ENCODE measurements at regions not wholly inside any gene's neighbourhood (a gene's known extent, or its start where the extent isn't known, plus 50 kb on each side); places are given as distances from the start of the nearest gene placed in this dataset.
"Not testable (repeated sequence)": the region's sequence is repeated elsewhere in the genome, so short reads cannot be mapped to it uniquely, and the experiment has no call there.

DNA sequence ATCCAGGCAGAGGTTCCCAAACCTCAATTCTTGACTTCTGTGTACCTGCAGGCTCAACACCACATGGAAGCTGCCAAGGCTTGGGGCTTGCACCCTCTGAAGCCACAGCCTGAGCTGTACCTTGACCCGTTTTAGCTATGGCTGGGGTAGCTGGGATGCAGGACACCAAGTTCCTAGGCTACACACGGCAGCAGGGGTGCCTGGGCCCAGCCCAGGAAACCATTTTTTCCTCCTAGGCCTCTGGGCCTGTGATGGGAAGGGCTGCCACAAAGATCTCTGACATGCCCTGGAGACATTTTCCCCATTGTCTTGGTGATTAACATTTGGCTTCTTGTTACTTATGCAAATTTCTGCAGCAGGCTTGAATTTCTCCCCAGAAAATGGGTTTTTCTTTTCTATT is 180.6 kb upstream of the CFAP20DC start:
- DNase-seq (ENCODE audit: low read depth, low spot score) = not testable (repeated sequence)

DNA sequence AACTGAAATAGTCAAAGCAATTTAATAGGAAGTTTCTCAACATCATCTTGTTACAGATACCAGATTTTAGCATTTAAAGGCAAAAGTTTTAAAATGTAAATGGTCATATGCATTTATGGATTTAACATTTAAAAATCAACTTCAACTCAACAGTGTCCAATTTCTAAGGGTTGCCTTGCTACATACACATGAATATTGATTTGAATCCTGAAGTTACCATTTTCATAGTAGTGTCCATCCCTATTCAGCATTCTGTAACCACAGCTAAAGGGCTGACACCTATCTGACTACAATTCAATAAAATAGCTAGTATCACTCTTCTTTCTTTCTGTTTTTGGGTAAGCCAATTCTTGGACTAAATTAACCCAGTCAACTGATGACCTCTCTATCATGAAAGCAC is 164.0 kb upstream of the CFAP20DC start:
- DNase-seq (ENCODE audit: low read depth, low spot score) = no peak

DNA sequence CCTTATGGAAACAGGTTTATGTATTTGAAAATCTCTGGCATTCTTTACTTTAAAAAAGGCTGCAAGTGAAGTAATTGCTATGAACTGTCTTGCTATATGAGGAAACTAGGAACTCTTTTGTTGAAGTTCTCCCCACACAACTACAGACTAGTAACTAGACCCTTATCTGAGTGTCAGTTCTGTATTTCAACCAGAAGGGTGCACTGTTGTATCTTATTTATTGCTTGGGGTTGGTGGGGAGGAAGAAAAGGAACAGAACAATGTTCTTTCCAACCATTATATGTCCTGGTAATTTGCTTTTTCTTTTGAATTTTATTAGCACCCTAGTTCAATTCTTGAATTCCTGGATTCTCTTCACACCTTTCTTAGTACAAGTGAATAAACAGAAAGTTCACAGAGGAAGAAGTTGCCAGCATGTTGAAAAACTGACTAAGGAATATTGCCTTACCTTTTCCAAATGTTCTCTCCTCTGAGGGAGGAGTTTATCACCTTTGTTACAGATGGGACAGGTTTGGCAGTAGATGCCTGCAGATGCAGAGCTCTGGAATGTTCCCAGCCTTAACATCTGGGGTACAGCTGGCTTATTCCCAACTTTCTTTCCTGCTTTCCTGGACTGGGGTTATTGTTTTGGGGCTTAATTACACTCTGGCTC is 162.4 kb upstream of the CFAP20DC start:
- DNase-seq (ENCODE audit: low read depth, low spot score) = peak; percentile 3

DNA sequence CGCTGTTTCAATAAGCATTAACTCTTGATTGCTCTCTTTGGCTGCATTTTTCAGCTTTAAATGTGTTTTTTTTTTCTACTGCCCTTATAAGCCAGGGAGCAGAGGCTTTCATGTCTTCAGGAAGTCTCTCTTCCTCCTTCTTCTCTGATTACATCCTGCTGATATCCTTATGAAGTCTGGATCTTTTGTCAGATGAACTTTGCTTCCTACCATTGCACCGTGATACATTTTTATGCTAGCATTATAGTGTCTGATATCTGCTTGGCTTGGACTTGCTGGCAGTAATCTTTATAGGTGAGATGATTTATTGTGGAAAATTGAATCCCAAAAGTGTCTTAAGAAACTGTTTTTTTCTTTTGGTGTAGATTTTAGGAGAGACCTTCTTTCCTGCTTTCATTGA is 160.4 kb upstream of the CFAP20DC start:
- DNase-seq (ENCODE audit: low read depth, low spot score) = no peak

DNA sequence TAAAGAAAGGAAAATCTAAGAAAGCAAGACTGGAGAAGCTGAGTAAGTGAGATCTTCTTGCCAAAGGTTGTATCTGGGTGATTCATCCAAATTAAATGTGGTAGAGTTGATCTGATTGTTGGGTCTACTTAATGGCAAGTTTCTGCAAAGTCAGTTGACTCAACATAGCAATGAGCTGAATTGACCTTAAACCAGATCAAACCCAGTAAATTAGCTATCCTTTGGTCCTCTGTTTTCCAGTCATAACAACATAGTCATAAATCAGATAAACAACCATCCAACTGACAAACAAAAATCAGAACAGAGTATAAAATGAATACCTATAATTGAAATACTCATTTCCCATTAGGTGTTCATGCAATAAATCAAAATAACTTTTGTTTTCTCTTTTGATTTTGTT is 142.6 kb upstream of the CFAP20DC start:
- DNase-seq (ENCODE audit: low read depth, low spot score) = no peak

DNA sequence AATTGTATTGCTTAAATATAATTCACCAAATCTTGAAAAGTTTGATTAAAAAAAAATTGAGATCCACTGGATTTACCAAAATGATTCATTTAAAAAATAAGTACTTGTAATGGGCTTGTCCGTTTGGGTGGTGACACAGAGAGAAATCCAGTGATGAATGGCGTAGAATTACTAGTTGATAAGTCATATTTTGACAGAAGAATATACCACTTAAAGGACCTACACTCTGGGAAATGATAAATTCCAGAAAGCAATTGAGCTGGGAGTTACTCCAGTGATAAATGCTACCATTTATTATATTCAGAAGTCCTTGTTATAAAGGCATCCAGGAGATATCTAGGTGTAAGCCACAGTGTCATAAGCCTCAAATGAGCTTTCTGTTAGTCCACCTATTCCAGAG is 141.8 kb upstream of the CFAP20DC start:
- no peak for DNase-seq (ENCODE audit: low read depth, low spot score)

DNA sequence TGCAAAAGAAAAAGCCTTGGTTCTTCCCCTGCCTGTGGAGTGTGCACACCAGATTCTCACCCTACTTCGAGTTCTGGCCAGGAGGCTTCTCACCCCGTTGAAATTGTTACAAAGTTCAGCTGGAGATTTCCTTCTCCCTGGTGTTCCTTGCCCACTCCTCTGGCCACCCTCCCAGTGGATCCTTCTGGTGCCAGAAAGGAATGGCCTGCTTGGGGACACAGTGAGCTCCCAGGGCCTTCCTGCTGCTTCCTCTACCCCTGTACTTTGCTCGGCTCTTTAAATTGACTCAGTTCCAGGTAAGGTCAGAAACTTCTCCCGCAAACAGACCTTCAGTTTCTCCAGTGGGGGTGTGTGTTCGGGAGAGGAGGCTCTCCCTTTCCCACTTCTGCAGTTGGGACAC is 140.1 kb upstream of the CFAP20DC start:
- DNase-seq (ENCODE audit: low read depth, low spot score) = no peak

DNA sequence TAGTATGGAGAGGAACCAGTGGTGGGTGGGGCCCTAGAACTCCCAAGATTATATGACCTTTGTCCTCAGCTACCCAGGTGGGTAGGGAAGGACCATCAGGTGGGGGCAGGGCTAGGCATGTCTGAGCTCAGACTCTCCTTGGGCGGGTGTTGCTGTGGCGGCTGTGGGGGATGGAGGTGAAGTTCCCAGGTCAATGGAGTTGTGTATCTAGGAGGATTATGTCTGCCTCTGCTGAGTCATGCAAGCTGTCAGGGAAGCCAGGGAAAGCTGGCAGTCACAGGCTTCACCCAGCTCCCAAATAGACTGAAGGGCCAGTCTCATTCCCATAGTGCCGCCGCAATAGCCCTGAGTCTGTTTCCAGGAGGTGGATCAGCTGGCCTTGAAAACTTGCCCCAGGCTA is 139.7 kb upstream of the CFAP20DC start:
- no peak for DNase-seq (ENCODE audit: low read depth, low spot score)

DNA sequence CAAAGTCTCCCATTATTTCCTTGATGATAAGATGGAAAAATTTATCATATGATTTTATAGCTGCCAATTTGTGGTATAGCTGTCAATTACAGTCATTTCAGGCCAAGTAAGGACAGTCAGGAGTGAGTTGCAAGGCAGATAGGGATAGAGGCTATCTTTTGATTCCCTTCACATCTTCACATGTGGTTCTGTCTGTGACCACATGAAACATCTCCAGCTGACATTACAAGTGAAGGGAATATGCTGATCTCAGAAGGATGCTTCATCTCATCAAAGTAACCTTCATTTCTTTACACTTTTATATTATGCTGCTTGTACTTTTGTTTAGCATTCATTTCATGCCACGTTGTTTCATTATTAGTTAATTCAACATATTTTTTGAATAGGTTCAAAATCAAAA is 136.9 kb upstream of the CFAP20DC start:
- no peak for DNase-seq (ENCODE audit: low read depth, low spot score)

DNA sequence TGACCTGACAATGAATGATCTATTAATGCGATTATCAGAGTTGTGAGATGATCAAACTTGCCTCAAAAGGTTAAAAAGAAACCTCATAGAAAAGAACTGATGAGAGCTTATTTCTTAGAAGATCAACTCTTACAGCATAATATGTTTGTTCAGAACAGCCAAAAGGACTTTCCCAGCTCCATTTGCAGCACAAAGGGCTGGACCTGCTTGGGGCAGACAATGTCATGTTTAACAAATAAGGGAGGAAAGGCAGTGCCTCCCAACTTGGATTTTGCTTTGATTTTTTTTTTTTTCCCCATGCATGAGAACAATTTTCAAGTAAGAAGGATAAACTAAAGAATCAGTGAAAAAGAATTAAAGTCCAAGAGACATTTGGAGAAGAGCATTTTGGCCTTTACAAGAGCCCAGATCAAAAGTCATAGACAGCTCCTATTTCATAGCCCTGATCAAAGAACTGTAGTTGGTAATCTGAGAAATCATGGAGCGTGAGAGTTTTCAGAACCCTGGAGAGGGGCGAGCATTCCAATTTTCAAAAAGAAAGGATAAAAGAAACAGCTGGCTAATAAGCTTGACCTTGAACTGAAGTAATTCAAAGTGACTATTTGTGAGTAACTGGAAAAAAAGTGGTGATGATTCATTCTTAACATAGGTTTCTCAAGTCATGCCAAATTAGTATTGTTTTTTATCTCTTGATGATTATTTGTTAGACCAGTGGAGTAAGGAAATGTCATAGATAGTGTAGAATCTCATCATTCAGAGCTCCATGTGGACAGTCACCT is 136.0 kb upstream of the CFAP20DC start:
- DNase-seq (ENCODE audit: low read depth, low spot score) = no peak

DNA sequence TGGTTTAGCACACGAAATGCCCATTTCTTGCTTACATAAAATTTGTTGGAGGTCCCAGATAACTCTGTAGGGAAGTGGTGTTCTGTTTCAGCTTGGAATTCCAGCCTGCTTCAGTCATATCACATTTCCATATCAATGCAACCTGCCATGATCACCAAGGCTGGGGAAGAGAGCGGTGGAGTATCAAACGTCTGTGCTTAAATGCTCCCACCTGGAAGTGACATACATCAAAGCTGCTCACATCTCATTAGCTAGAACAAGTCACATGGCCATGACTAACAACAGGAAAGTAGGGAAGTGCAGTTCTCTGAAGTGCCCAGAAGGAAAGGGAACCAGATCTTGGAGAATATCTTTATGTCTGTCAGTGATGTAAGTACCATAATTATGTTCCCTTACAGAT is 130.2 kb upstream of the CFAP20DC start:
- DNase-seq (ENCODE audit: low read depth, low spot score) = no peak

DNA sequence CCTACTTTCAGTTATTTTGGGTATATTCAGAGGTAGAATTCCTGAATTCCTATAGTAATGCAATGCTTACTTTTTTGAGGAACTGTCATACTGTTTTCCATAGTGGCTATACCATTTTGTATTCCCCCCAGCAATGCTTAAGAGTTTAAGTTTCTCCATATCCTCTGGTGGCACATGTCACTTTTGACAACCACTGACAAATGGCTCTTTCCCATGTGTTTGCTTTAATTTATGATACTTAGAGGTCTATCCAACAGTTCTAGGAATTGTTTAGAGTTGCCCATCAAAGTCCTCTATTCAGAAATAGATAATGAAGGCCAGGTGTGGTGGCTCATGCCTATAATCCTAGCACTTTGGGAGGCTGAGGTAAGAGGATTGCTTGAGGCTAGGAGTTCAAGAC is 128.9 kb upstream of the CFAP20DC start:
- DNase-seq (ENCODE audit: low read depth, low spot score) = no peak

DNA sequence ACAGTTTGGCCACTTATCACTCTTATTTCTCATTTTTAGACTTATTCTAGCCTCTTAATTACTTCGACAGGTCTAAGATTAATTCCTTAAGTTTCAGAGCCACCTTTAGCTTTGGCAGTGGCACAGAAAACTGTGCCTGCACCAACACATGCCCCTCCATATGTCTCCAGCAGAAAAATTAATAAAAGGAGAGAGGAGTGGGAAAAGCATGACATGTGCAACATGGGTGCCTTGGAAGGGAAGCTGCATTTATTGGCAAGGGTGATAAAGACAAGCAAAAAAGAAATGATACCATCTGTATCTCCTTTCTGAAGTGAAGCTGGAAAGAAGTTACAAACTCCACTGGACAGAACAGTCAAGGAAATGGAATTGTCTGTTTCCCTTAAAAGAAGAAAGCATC is 121.7 kb upstream of the CFAP20DC start:
- DNase-seq (ENCODE audit: low read depth, low spot score) = no peak

DNA sequence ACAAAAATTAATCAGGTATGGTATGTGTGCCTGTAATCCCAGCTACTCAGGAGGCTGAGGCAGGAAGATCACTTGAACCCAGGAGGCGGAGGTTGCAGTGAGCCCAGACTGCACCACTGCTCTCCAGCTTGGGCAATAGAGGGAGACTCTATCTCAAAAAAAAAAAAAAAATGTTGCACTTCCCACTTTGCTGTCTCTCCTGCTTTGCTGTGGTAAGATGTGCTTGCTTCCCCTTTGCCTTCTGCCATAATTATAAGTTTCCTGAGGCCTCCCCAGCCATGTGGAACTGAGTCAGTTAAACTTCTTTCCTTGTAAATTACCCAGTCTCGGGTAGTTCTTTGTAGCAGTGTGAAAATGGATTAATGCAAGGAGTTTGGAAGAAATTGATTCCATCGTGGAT is 120.3 kb upstream of the CFAP20DC start:
- DNase-seq (ENCODE audit: low read depth, low spot score) = not testable (repeated sequence)

DNA sequence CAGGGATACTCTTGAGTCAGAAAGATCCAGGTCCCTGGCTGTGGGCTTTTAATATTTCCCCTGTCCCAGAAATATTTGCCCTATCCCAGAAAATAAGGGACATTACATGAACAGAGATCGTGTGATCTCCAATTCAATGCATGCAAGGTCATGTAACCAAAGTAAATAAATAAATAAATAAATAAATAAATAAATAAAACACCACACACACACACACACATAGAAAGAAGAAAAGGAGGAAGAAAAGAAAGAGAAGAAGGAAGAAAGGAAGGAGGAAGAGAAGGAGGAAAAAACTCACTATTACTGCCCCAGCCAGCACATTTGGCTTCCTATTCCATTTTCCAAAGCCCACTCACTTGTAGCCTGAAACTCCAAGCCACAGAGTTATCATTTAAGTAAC is 117.9 kb upstream of the CFAP20DC start:
- DNase-seq (ENCODE audit: low read depth, low spot score) = no peak

DNA sequence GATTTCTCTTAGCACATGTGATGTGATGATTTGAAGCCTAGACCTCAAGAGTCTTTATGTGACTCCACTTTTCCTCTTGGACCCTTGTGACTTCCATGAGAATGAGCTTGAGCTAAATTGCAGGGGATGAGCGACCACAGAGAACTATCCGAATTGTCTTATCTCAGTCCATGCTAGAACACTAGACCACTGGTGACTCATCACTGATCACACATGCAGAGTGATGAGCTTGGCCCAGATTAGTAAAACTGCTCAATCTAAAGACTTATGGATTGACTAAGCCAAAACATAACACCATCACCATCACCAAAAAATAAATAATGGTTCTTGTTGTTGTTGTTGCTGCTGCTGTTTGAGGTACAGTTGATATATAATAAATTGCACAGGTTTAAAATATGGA is 114.1 kb upstream of the CFAP20DC start:
- DNase-seq (ENCODE audit: low read depth, low spot score) = no peak

DNA sequence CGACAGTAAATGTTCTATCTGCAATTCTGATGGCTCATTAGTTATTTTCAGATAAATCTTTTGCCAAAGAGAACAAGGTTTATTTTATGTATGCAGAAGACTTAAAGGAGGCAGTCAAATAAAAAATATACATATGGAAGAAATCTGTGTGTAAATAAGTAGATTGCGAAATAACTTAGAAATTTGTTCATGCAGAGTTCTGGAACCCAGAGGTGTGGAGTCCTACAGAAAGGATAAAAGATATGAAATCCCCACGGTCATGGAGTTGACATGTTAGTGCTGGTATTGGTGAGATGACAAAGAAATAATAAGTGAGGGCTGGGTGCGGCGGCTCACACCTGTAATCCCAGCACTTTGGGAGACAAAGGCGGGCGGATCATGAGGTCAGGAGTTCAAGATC is 111.2 kb upstream of the CFAP20DC start:
- no peak for DNase-seq (ENCODE audit: low read depth, low spot score)

DNA sequence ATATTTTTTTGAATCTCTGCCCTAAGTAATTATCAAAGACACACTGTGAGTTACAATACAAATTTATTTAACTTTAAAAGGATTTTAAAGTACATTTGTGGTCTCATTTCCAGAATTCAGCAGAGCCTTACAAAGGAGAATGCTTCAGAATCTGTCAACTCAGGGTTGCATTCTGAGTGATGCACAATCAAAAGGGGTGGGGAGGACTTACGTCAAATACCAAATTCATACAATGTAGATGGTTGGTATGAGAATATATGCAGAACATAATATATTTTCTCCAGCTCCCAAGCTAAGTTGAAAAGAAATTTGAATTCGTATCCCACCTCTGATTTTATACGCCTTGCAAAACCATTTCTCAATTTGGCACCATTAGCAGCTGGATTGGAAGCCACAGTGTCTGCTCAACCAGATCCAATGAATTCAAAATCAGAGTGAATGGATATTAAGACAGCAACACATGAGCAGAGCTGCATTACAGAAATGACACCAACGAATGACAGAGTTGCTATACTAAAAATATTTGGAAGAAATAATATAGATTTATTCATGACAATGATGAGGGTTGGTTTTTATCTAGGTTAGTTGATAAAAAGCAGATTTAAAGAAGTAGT is 110.4 kb upstream of the CFAP20DC start:
- DNase-seq (ENCODE audit: low read depth, low spot score) = no peak

DNA sequence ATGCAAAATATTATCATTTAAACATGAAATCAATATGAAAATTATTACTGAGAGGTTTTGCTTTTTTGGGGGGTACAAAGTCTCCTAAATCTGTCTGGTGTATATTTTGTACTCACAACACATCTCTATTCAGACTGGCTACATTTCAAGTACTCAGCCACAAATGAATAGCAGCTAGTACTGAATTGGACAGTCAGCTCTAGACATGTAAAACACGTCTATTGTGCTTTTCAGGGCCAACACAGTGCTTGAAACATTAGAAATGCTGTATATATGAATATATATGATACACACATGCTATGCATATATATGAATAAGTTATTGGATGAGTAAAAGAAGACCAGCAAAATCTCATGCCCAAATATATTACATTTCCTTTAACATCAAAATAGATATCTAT is 103.8 kb upstream of the CFAP20DC start:
- DNase-seq (ENCODE audit: low read depth, low spot score) = no peak

DNA sequence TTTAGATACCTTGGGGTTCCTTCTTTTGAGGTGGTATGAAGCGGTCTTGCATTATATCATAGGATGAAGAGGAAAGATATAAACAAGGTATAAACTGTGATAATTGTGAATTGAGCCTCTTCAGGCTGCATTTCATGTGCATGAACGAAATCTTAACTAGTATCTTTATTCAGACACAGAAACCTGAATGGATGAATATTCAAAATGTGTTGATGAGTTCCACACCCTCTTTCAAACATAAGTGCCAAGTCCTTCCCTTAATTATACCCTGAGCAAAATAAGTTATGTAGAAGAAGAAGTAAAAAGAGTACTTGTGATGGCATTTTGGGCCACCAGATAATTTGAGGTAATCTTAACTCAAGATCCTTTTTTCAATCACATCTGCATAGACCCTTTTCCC is 103.1 kb upstream of the CFAP20DC start:
- DNase-seq (ENCODE audit: low read depth, low spot score) = no peak

DNA sequence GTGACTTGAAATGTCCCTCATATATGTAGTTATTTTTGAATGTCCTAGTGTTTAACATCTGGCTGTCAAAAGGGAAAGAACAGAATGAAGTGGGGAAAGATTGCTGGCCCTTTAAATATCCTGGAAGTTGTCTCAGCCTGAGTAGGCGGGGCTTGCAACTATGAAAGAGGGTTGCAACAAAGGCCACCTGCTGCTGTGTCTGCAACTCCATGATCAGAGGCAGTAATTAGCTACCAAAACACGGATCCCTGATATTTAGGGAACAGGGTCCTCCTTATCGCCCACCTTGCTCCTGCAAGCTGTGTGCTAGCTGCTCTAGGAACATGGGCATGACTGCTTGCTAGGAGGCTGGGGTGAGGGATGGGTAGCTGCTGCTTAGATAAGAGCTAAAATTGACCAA is 100.2 kb upstream of the CFAP20DC start:
- DNase-seq (ENCODE audit: low read depth, low spot score) = no peak

DNA sequence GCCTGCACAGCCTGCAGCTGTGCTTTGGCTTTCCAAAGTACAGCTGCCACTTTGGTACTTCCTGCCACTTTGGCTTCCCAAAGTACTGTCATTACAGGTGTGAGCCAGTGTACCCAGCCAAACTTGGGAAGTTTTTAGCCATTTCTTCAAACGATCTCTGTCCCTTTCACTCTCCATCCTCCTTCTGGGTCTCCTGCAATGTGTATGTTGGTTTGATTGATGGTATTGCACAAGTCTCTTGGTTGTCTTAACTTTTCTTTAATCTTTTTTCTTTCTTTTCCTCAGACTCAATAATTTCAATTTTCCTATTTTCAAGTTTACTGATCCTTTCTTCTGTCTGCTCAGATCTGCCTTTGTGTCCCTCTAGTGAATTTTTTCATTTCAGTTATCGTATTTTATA is 99.3 kb upstream of the CFAP20DC start:
- DNase-seq (ENCODE audit: low read depth, low spot score) = no peak

DNA sequence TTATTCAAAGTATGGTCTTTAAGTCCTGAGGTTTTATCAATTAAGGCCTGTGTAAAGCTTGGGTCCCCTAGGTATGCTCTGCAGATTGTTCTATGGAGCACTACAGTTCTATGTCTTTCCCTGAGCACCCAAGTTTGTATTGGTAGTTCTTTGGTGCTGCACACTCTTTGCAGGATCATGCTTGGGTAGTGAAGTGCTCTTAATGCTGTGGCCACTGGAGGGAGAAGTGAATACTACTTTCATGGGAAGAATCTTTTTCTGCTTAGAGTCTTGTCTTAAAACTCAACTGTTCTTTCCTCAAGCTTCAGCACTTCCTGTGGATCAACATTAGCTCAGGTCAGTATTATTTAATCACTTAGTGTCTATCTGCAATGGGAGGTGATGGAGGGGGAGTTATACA is 93.6 kb upstream of the CFAP20DC start:
- no peak for DNase-seq (ENCODE audit: low read depth, low spot score)

All from smooth muscle cell of the brain vasculature (primary cell).